OCI-LY7 (cell line): ENCODE measurements at regions not wholly inside any gene's neighbourhood (a gene's known extent, or its start where the extent isn't known, plus 50 kb on each side); places are given as distances from the start of the nearest gene placed in this dataset.

Experiments used
- CTCF ChIP-seq: fragments of 200-600 bp; sonication (generic); conservative IDR thresholded peaks from 2 replicates; pipeline ENCODE4 v1.5.1; 2014; ENCODE audit warnings: mild to moderate bottlenecking, antibody characterized with exemption, low read length, moderate library complexity, mixed read lengths
- EZH2phosphoT487 ChIP-seq: fragments of 200-600 bp; sonication (generic); IDR thresholded peaks from 2 replicates; pipeline ENCODE4 v1.6.1; 2018; ENCODE audit warnings: low read depth, borderline replicate concordance, mild to moderate bottlenecking, mixed run types, antibody characterized with exemption, low read length, moderate library complexity, mixed read lengths

GRCh38 chr20:51183451-51183850 is 160.5 kb upstream of the KCNG1 start:
- TF ChIP-seq EZH2phosphoT487 (no peak), CTCF (no peak)
